Fibroblast of lung (primary cell): ENCODE measurements at regions not wholly inside any gene's neighbourhood (a gene's known extent, or its start where the extent isn't known, plus 50 kb on each side); places are given as distances from the start of the nearest gene placed in this dataset.

Source experiments
- EZH2 ChIP-seq: IDR thresholded peaks from 2 replicates; pipeline ENCODE4 v1.5.1; 2012; ENCODE audit warnings: low read length, control low read depth, mild to moderate bottlenecking; ENCODE audit errors: missing control alignments
- TF ChIP-seq, protein P1 (sequence below), 2 donors: IDR thresholded peaks in 1 of 2; conservative IDR thresholded peaks in 1 of 2; 1 replicate in 1 of 2; 2 replicates in 1 of 2; pipeline ENCODE4 v1.5.1; 2011 to 2012; ENCODE audit warnings: low read length in 2 of 2, control low read depth in 1 of 2, inconsistent platforms in 1 of 2, low read depth in 1 of 2, mild to moderate bottlenecking in 1 of 2

DNA sequence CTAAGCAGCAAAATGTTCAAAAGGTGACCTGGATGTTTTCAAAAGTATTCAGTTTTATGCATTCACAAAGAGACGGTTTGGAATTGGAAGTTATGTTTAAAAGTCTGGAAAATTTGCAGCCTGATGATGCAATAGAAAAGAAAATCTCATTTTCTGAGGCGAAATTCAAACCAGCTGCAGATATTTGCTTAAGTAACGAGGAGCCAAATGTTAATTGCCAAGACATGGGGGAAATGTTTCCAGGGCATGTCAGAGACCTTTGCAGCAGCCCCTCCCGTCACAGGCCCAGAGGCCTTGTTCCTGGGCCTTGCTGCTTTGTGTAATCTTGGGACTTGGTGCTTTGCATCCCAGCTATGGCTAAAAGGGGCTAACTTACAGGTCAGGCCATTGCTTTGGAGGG lies 228.2 kb downstream of the MAN2A1 start:
- TF ChIP-seq, protein P1, sequence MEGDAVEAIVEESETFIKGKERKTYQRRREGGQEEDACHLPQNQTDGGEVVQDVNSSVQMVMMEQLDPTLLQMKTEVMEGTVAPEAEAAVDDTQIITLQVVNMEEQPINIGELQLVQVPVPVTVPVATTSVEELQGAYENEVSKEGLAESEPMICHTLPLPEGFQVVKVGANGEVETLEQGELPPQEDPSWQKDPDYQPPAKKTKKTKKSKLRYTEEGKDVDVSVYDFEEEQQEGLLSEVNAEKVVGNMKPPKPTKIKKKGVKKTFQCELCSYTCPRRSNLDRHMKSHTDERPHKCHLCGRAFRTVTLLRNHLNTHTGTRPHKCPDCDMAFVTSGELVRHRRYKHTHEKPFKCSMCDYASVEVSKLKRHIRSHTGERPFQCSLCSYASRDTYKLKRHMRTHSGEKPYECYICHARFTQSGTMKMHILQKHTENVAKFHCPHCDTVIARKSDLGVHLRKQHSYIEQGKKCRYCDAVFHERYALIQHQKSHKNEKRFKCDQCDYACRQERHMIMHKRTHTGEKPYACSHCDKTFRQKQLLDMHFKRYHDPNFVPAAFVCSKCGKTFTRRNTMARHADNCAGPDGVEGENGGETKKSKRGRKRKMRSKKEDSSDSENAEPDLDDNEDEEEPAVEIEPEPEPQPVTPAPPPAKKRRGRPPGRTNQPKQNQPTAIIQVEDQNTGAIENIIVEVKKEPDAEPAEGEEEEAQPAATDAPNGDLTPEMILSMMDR (conservative IDR thresholded peaks at IDR 0.05 in 1 of 2, IDR thresholded peaks at IDR 0.05 in 1 of 2; ENCODE audit: low read depth in 1 of 2, low read length in 2 of 2), result no peak
- no peak for TF ChIP-seq EZH2
